Endothelial cell of umbilical vein (primary cell): ENCODE measurements at regions not wholly inside any gene's neighbourhood (a gene's known extent, or its start where the extent isn't known, plus 50 kb on each side); places are given as distances from the start of the nearest gene placed in this dataset.

Source experiments
- BruUV-seq: library from RNA; stranded (reverse); fragments of 400-500 nt; replicated peaks from 2 replicates; lab custom pipeline; 2021; lab: Mats Ljungman, UMichigan
- CTCF ChIA-PET: fragments of 300-600, 350-600 bp; sonication (Branson Sonifier 250); formaldehyde crosslinking; loops from one replicate; lab custom pipeline; 2021; ENCODE audit warnings: antibody characterized with exemption, inconsistent platforms; lab: Charles Lee
- POLR2A ChIA-PET: fragments of 300-600, 350-600 bp; sonication (Branson Sonifier 250); formaldehyde crosslinking; loops from one replicate; lab custom pipeline; 2021; ENCODE audit warnings: antibody characterized with exemption, inconsistent platforms; lab: Charles Lee
- DNase-seq: peaks from one replicate; pipeline ENCODE4 v3.0.0-alpha.2; 2011; ENCODE audit warnings: low read depth, low spot score
- FAIRE-seq: peaks from 2 replicates; lab custom pipeline; 2011; peaks lifted over from hg19 to GRCh38; lab: Jason Lieb, UNC
- H2AFZ ChIP-seq: 2 replicates; pipeline ENCODE4 v1.6.0; 2012; ENCODE audit warnings: low read depth, low read length, control low read depth, inconsistent platforms
- H3K27ac ChIP-seq: 2 replicates; pipeline ENCODE4 v1.5.1; 2011; ENCODE audit warnings: low read depth, mild to moderate bottlenecking, control low read depth, low read length, moderate library complexity; ENCODE audit not compliant: insufficient read depth
- H3K27me3 ChIP-seq, 2 experiments: 2 replicates each; pipeline versions ENCODE4 v1.6.0 to v1.6.1; 2011; ENCODE audit warnings: low read length in 2 of 2, mixed read lengths in 1 of 2; ENCODE audit not compliant: control insufficient read depth in 2 of 2, insufficient read depth in 2 of 2
- H3K36me3 ChIP-seq, 2 experiments: 2 replicates in 1 of 2; 3 replicates in 1 of 2; pipeline ENCODE4 v1.5.1; 2011; ENCODE audit warnings: low read length in 2 of 2, mild to moderate bottlenecking in 1 of 2, moderate library complexity in 1 of 2; ENCODE audit not compliant: control insufficient read depth in 2 of 2, insufficient read depth in 2 of 2; ENCODE audit errors: extremely low read depth in 1 of 2
- H3K4me1 ChIP-seq: 3 replicates; pipeline ENCODE4 v1.5.1; 2011; ENCODE audit warnings: mild to moderate bottlenecking, low read length; ENCODE audit not compliant: control insufficient read depth, insufficient read depth; ENCODE audit errors: extremely low read depth
- H3K4me2 ChIP-seq: 2 replicates; pipeline ENCODE4 v1.6.1; 2011; ENCODE audit warnings: low read length, control low read depth, mixed read lengths; ENCODE audit not compliant: insufficient read depth
- H3K4me3 ChIP-seq, 3 experiments: fragments of 200-600 bp in 1 of 3; sonication (generic), shearing (Covaris generic) in 1 of 3; replicated peaks in 1 of 3; 2 replicates each; pipeline ENCODE4 v1.5.1; 2011 to 2016; ENCODE audit warnings: control low read depth in 3 of 3, low read length in 3 of 3, mild to moderate bottlenecking in 2 of 3, inconsistent platforms in 1 of 3, low read depth in 1 of 3, moderate library complexity in 1 of 3; ENCODE audit not compliant: insufficient read depth in 1 of 3
- H3K79me2 ChIP-seq: 2 replicates; pipeline ENCODE4 v1.6.0; 2012; ENCODE audit warnings: low read length, inconsistent platforms; ENCODE audit not compliant: control insufficient read depth, insufficient read depth
- H3K9ac ChIP-seq: replicated peaks from 2 replicates; pipeline ENCODE3; 2011; ENCODE audit warnings: low read length, control low read depth; ENCODE audit not compliant: insufficient read depth; ENCODE audit errors: extremely low read depth
- H3K9me1 ChIP-seq: replicated peaks from 3 replicates; pipeline ENCODE4 v1.6.0; 2011; ENCODE audit warnings: mild to moderate bottlenecking, low read length; ENCODE audit not compliant: control insufficient read depth, insufficient read depth; ENCODE audit errors: extremely low read depth
- H3K9me3 ChIP-seq: replicated peaks from 2 replicates; pipeline ENCODE4 v1.5.1; 2012; ENCODE audit warnings: low read length, inconsistent platforms; ENCODE audit not compliant: control insufficient read depth, insufficient read depth
- H4K20me1 ChIP-seq: replicated peaks from 2 replicates; pipeline ENCODE3; 2011; ENCODE audit warnings: mild to moderate bottlenecking, low read length; ENCODE audit not compliant: control insufficient read depth, insufficient read depth; ENCODE audit errors: extremely low read depth
- EZH2 ChIP-seq: IDR thresholded peaks from 2 replicates; pipeline ENCODE4 v1.6.1; 2012; ENCODE audit warnings: borderline replicate concordance, low read depth, mild to moderate bottlenecking, moderate library complexity, low read length, inconsistent platforms; ENCODE audit not compliant: severe bottlenecking
- FOS ChIP-seq: IDR thresholded peaks from 2 replicates; pipeline ENCODE4 v1.6.1; 2011; ENCODE audit warnings: mild to moderate bottlenecking, low read length, moderate library complexity, borderline replicate concordance; ENCODE audit not compliant: insufficient read depth
- GATA2 ChIP-seq: IDR thresholded peaks from 2 replicates; pipeline ENCODE4 v1.7.0; 2011; ENCODE audit warnings: low read depth, mild to moderate bottlenecking, moderate library complexity, mixed read lengths, low read length; ENCODE audit not compliant: insufficient read length, insufficient read depth
- JUN ChIP-seq: IDR thresholded peaks from 2 replicates; pipeline ENCODE4 v1.6.1; 2011; ENCODE audit warnings: borderline replicate concordance, low read depth; ENCODE audit not compliant: insufficient read length, insufficient read depth
- MAX ChIP-seq: IDR thresholded peaks from 2 replicates; pipeline ENCODE4 v1.6.1; 2011; ENCODE audit not compliant: insufficient read depth, insufficient read length
- MYC ChIP-seq: IDR thresholded peaks from one replicate; pipeline ENCODE4 v1.6.1; 2011; ENCODE audit warnings: mild to moderate bottlenecking, low read depth, low read length
- POLR2A ChIP-seq: IDR thresholded peaks from 2 replicates; pipeline ENCODE4 v1.6.1; 2012; ENCODE audit warnings: low read depth, mild to moderate bottlenecking, control low read depth, low read length
- POLR2AphosphoS5 ChIP-seq: IDR thresholded peaks from 2 replicates; pipeline ENCODE4 v1.6.1; 2012; ENCODE audit warnings: low read depth, mild to moderate bottlenecking, control low read depth, low read length, moderate library complexity; ENCODE audit not compliant: insufficient read depth
- dilution Hi-C: fragments of 300-500 bp; cut with MboI; formaldehyde crosslinking; loops from one replicate; pipeline ENCODE4 v1.15.0; 2019; ENCODE audit warnings: low sequenced_read_pairs; ENCODE audit not compliant: extremely low pct_ligation_motif_present
- intact Hi-C: fragments of 100-400 bp; cut with micrococcal nuclease; formaldehyde crosslinking; loops from one replicate; pipeline ENCODE4 v1.10.0; 2022
- TF ChIP-seq, protein P1 (sequence below), 2 donors: IDR thresholded peaks; 1 replicate in 1 of 2; 2 replicates in 1 of 2; pipeline ENCODE4 v1.5.1; 2011; ENCODE audit warnings: low read length in 2 of 2, mild to moderate bottlenecking in 2 of 2, moderate library complexity in 2 of 2, control low read depth in 1 of 2, inconsistent platforms in 1 of 2, low read depth in 1 of 2; ENCODE audit not compliant: insufficient read depth in 1 of 2; ENCODE audit errors: extremely low read depth in 1 of 2

DNA sequence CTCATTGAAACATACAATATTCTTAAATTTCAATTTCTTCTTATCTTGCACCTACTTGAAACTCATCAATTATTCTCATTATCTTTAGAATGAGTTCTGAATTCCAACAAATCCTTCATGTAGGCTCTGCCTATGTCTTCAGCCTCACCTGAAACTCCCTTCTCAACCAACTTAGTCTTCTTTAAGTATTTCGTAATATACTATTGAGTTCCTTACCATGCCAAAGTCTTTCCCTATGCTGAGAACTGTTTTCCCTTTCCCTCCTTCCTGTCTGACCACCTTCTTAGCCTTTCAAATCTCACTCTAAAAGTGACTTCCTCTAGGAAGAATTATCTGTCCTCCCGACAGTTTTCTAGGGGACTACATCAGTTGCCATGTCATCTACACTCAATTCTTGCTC, 50.9 kb upstream of the ZFAND5 start:
- intact Hi-C loops (no loop called here), dilution Hi-C loops (no loop called here)
- no peaks in the 10 kb centered on the region for H4K20me1 ChIP-seq
- TF ChIP-seq MYC (no peak), FOS (no peak), JUN (no peak), EZH2 (no peak), MAX (no peak), POLR2AphosphoS5 (no peak), GATA2 (no peak), POLR2A (no peak)
- TF ChIP-seq, protein P1, sequence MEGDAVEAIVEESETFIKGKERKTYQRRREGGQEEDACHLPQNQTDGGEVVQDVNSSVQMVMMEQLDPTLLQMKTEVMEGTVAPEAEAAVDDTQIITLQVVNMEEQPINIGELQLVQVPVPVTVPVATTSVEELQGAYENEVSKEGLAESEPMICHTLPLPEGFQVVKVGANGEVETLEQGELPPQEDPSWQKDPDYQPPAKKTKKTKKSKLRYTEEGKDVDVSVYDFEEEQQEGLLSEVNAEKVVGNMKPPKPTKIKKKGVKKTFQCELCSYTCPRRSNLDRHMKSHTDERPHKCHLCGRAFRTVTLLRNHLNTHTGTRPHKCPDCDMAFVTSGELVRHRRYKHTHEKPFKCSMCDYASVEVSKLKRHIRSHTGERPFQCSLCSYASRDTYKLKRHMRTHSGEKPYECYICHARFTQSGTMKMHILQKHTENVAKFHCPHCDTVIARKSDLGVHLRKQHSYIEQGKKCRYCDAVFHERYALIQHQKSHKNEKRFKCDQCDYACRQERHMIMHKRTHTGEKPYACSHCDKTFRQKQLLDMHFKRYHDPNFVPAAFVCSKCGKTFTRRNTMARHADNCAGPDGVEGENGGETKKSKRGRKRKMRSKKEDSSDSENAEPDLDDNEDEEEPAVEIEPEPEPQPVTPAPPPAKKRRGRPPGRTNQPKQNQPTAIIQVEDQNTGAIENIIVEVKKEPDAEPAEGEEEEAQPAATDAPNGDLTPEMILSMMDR (IDR thresholded peaks at IDR 0.05; ENCODE audit: extremely low read depth in 1 of 2, insufficient read depth in 1 of 2, low read depth in 1 of 2, low read length in 2 of 2), result no peak
- no peak overlapping the region for H3K9ac ChIP-seq
- BruUV-seq, result no TSS peak
- H3K27me3 ChIP-seq, result no peaks in the 10 kb centered on the region
- H3K4me2 ChIP-seq, result no peak overlapping the region
- no peak overlapping the region for H2AFZ ChIP-seq
- ChIA-PET POLR2A (no interaction called here), CTCF (no interaction called here)
- FAIRE-seq (no peak), DNase-seq (no peak)
- H3K27ac ChIP-seq, result no peak overlapping the region
- no peaks in the 10 kb centered on the region for H3K9me1 ChIP-seq
- no peaks in the 10 kb centered on the region for H3K79me2 ChIP-seq
- H3K4me3 ChIP-seq, result no peak overlapping the region
- H3K9me3 ChIP-seq, result no peaks in the 10 kb centered on the region
- no peaks in the 10 kb centered on the region for H3K4me1 ChIP-seq
- no peaks in the 10 kb centered on the region for H3K36me3 ChIP-seq
